ENCODE measurements at regions not wholly inside any gene's neighbourhood (a gene's known extent, or its start where the extent isn't known, plus 50 kb on each side); places are given as distances from the start of the nearest gene placed in this dataset.

- Histone ChIP-seq H3K9ac (replicated peaks; ENCODE audit: extremely low read depth, insufficient read depth, low read length) (no peak overlapping the region), H3K27ac (ENCODE audit: insufficient read depth, low read depth, low read length) (peak overlapping the region; percentile 12), H3K36me3 (ENCODE audit: control insufficient read depth in 2 of 2, extremely low read depth in 1 of 2, insufficient read depth in 2 of 2, low read length in 2 of 2) (peaks cover 23 to 60% of the 10 kb centered on the region in 2 experiments), H3K27me3 (ENCODE audit: control insufficient read depth in 2 of 2, insufficient read depth in 2 of 2, low read length in 2 of 2) (no peaks in the 10 kb centered on the region), H3K9me3 (replicated peaks; ENCODE audit: control insufficient read depth, insufficient read depth, low read length) (no peaks in the 10 kb centered on the region), H3K4me1 (ENCODE audit: control insufficient read depth, extremely low read depth, insufficient read depth, low read length) (peaks cover 18% of the 10 kb centered on the region), H3K4me2 (ENCODE audit: insufficient read depth, low read length) (no peak overlapping the region), H4K20me1 (replicated peaks; ENCODE audit: control insufficient read depth, extremely low read depth, insufficient read depth, low read length) (peaks cover 7% of the 10 kb centered on the region), H3K9me1 (replicated peaks; ENCODE audit: control insufficient read depth, extremely low read depth, insufficient read depth, low read length) (no peaks in the 10 kb centered on the region), H3K4me3 (replicated peaks in 1 of 3; ENCODE audit: insufficient read depth in 1 of 3, low read depth in 1 of 3, low read length in 3 of 3) (no peak overlapping the region), H3K79me2 (ENCODE audit: control insufficient read depth, insufficient read depth, low read length) (peaks cover 93% of the 10 kb centered on the region), H2AFZ (ENCODE audit: low read depth, low read length) (no peak overlapping the region)
- POLR2A ChIA-PET = no interaction called here
- BruUV-seq (replicated peaks) = no TSS peak
- dilution Hi-C loops (cut with MboI; ENCODE audit: extremely low pct_ligation_motif_present, low sequenced_read_pairs) = no loop called here
- no peak for DNase-seq (ENCODE audit: low read depth, low spot score)
- intact Hi-C loops (cut with micrococcal nuclease) = no loop called here
- CTCF ChIA-PET = no interaction called here
- no peak for FAIRE-seq
- TF ChIP-seq MYC (IDR thresholded peaks at IDR 0.05; ENCODE audit: low read depth, low read length) = no peak
- no peak for TF ChIP-seq POLR2AphosphoS5 (IDR thresholded peaks at IDR 0.05; ENCODE audit: insufficient read depth, low read depth, low read length)
- TF ChIP-seq GATA2 (IDR thresholded peaks at IDR 0.05; ENCODE audit: insufficient read depth, insufficient read length, low read depth, low read length) = no peak
- no peak for TF ChIP-seq POLR2A (IDR thresholded peaks at IDR 0.05; ENCODE audit: low read depth, low read length)
- no peak for TF ChIP-seq EZH2 (IDR thresholded peaks at IDR 0.05; ENCODE audit: borderline replicate concordance, low read depth, low read length, severe bottlenecking)
These were observed 144.8 kb upstream of the KLF14 start for GRCh38 chr7:130878785-130879184.

- dilution Hi-C loops (cut with MboI; ENCODE audit: extremely low pct_ligation_motif_present, low sequenced_read_pairs) (no loop called here), intact Hi-C loops (cut with micrococcal nuclease) (no loop called here)
- DNase-seq (ENCODE audit: low read depth, low spot score) (no peak), FAIRE-seq (no peak)
- H2AFZ ChIP-seq (ENCODE audit: low read depth, low read length) = no peak overlapping the region
- CTCF ChIA-PET = no interaction called here
- BruUV-seq (replicated peaks) = no TSS peak
- no peaks in the 10 kb centered on the region for H3K27me3 ChIP-seq (ENCODE audit: control insufficient read depth in 2 of 2, insufficient read depth in 2 of 2, low read length in 2 of 2)
- no peak overlapping the region for H3K4me2 ChIP-seq (ENCODE audit: insufficient read depth, low read length)
- H3K27ac ChIP-seq (ENCODE audit: insufficient read depth, low read depth, low read length) = peak overlapping the region; percentile 12
- no peaks in the 10 kb centered on the region for H3K9me1 ChIP-seq (replicated peaks; ENCODE audit: control insufficient read depth, extremely low read depth, insufficient read depth, low read length)
- no peak overlapping the region for H3K9ac ChIP-seq (replicated peaks; ENCODE audit: extremely low read depth, insufficient read depth, low read length)
- no peak overlapping the region for H3K4me3 ChIP-seq (replicated peaks in 1 of 3; ENCODE audit: insufficient read depth in 1 of 3, low read depth in 1 of 3, low read length in 3 of 3)
- no peak for TF ChIP-seq POLR2AphosphoS5 (IDR thresholded peaks at IDR 0.05; ENCODE audit: insufficient read depth, low read depth, low read length)
- no peak for TF ChIP-seq MAX (IDR thresholded peaks at IDR 0.05; ENCODE audit: insufficient read depth, insufficient read length)
- no peak for TF ChIP-seq FOS (IDR thresholded peaks at IDR 0.05; ENCODE audit: borderline replicate concordance, insufficient read depth, low read length)
- TF ChIP-seq MYC (IDR thresholded peaks at IDR 0.05; ENCODE audit: low read depth, low read length) = no peak
- no peak for TF ChIP-seq EZH2 (IDR thresholded peaks at IDR 0.05; ENCODE audit: borderline replicate concordance, low read depth, low read length, severe bottlenecking)
- TF ChIP-seq CTCF (IDR thresholded peaks at IDR 0.05; ENCODE audit: extremely low read depth in 1 of 2, insufficient read depth in 1 of 2, low read depth in 1 of 2, low read length in 2 of 2) = no peak
- TF ChIP-seq JUN (IDR thresholded peaks at IDR 0.05; ENCODE audit: borderline replicate concordance, insufficient read depth, insufficient read length, low read depth) = no peak
- no peak for TF ChIP-seq GATA2 (IDR thresholded peaks at IDR 0.05; ENCODE audit: insufficient read depth, insufficient read length, low read depth, low read length)
- TF ChIP-seq POLR2A (IDR thresholded peaks at IDR 0.05; ENCODE audit: low read depth, low read length) = no peak
- peaks cover 94% of the 10 kb centered on the region for H3K79me2 ChIP-seq (ENCODE audit: control insufficient read depth, insufficient read depth, low read length)
- H3K4me1 ChIP-seq (ENCODE audit: control insufficient read depth, extremely low read depth, insufficient read depth, low read length) = peaks cover 18% of the 10 kb centered on the region
- POLR2A ChIA-PET = no interaction called here
- H3K36me3 ChIP-seq (ENCODE audit: control insufficient read depth in 2 of 2, extremely low read depth in 1 of 2, insufficient read depth in 2 of 2, low read length in 2 of 2) = peaks cover 20 to 58% of the 10 kb centered on the region in 2 experiments
- no peaks in the 10 kb centered on the region for H3K9me3 ChIP-seq (replicated peaks; ENCODE audit: control insufficient read depth, insufficient read depth, low read length)
- peaks cover 7% of the 10 kb centered on the region for H4K20me1 ChIP-seq (replicated peaks; ENCODE audit: control insufficient read depth, extremely low read depth, insufficient read depth, low read length)
These were observed 145.2 kb upstream of the KLF14 start for GRCh38 chr7:130879191-130879590.
